Erythroblast (primary cell): ENCODE measurements at regions not wholly inside any gene's neighbourhood (a gene's known extent, or its start where the extent isn't known, plus 50 kb on each side); places are given as distances from the start of the nearest gene placed in this dataset.

ENCODE experiments used
- GATA1 ChIP-seq: IDR thresholded peaks from 2 replicates; pipeline ENCODE4 v1.6.1; 2011; ENCODE audit warnings: low read depth, mild to moderate bottlenecking, control low read depth, low read length, moderate library complexity
- POLR2A ChIP-seq: IDR thresholded peaks from 2 replicates; pipeline ENCODE4 v1.6.1; 2011; ENCODE audit warnings: mild to moderate bottlenecking, low read length

GRCh38 chrX:13890806-13891205 is 73.9 kb upstream of the GPM6B start:
- no peak for TF ChIP-seq POLR2A
- no peak for TF ChIP-seq GATA1
